Neural crest cell (in vitro differentiated cells): ENCODE measurements at regions not wholly inside any gene's neighbourhood (a gene's known extent, or its start where the extent isn't known, plus 50 kb on each side); places are given as distances from the start of the nearest gene placed in this dataset.

ENCODE experiments used
- DNase-seq: peaks from one replicate; pipeline ENCODE4 v3.0.0; 2021; ENCODE audit warnings: low read depth, mixed read lengths, low spot score
- H3K27ac Mint-ChIP-seq: one replicate; pipeline ENCODE4 v1.8.0; 2021; ENCODE audit warnings: mild to moderate bottlenecking, mixed read lengths; ENCODE audit not compliant: unreplicated experiment
- H3K27me3 Mint-ChIP-seq: 2 replicates; pipeline ENCODE4 v1.8.0; 2021; ENCODE audit warnings: low read depth, mild to moderate bottlenecking, mixed read lengths
- H3K36me3 Mint-ChIP-seq: 2 replicates; pipeline ENCODE4 v1.8.0; 2021; ENCODE audit warnings: low read depth, mild to moderate bottlenecking, mixed read lengths
- H3K4me1 Mint-ChIP-seq: 2 replicates; pipeline ENCODE4 v1.8.0; 2021; ENCODE audit warnings: mixed read lengths
- H3K4me3 Mint-ChIP-seq: one replicate; pipeline ENCODE4 v1.8.0; 2021; ENCODE audit warnings: mild to moderate bottlenecking, mixed read lengths
- H3K9me3 Mint-ChIP-seq: 2 replicates; pipeline ENCODE4 v1.8.0; 2021; ENCODE audit warnings: mixed read lengths
- CTCF ChIP-seq: fragments of 200-600 bp; sonication (generic); conservative IDR thresholded peaks from 2 replicates; pipeline ENCODE4 v1.5.0; 2021; ENCODE audit warnings: antibody characterized with exemption, mild to moderate bottlenecking

GRCh38 chr13:34868733-34869132 lies 73.3 kb upstream of the NBEA start:
- no peaks in the 10 kb centered on the region for H3K36me3 Mint-ChIP-seq
- no peak for TF ChIP-seq CTCF
- H3K27me3 Mint-ChIP-seq = no peaks in the 10 kb centered on the region
- no peak for DNase-seq
- no peak overlapping the region for H3K4me3 Mint-ChIP-seq
- peaks cover 24% of the 10 kb centered on the region for H3K4me1 Mint-ChIP-seq
- H3K9me3 Mint-ChIP-seq = no peaks in the 10 kb centered on the region
- no peak overlapping the region for H3K27ac Mint-ChIP-seq

- no peak for DNase-seq
- no peaks in the 10 kb centered on the region for H3K36me3 Mint-ChIP-seq
- H3K27me3 Mint-ChIP-seq = no peaks in the 10 kb centered on the region
- no peak overlapping the region for H3K4me3 Mint-ChIP-seq
- H3K9me3 Mint-ChIP-seq = no peaks in the 10 kb centered on the region
- no peak overlapping the region for H3K27ac Mint-ChIP-seq
- peaks cover 24% of the 10 kb centered on the region for H3K4me1 Mint-ChIP-seq
- TF ChIP-seq CTCF = no peak
Measured at GRCh38 chr13:34869696-34870095, 72.4 kb upstream of the NBEA start.

- DNase-seq = no peak
- Mint-ChIP-seq H3K27ac (no peak overlapping the region), H3K4me1 (peaks cover 4% of the 10 kb centered on the region), H3K9me3 (no peaks in the 10 kb centered on the region), H3K4me3 (no peak overlapping the region), H3K27me3 (no peaks in the 10 kb centered on the region), H3K36me3 (no peaks in the 10 kb centered on the region)
- no peak for TF ChIP-seq CTCF
Measured at GRCh38 chr13:34878329-34878728, 63.7 kb upstream of the NBEA start.

GRCh38 chr13:34879851-34880250 lies 62.2 kb upstream of the NBEA start:
- Mint-ChIP-seq H3K27ac (no peak overlapping the region), H3K9me3 (no peaks in the 10 kb centered on the region), H3K4me3 (no peak overlapping the region), H3K4me1 (peaks cover 4% of the 10 kb centered on the region), H3K36me3 (no peaks in the 10 kb centered on the region), H3K27me3 (no peaks in the 10 kb centered on the region)
- no peak for DNase-seq
- TF ChIP-seq CTCF = no peak

- Mint-ChIP-seq H3K36me3 (no peaks in the 10 kb centered on the region), H3K4me1 (peaks cover 4% of the 10 kb centered on the region), H3K27ac (no peak overlapping the region), H3K27me3 (no peaks in the 10 kb centered on the region), H3K9me3 (no peaks in the 10 kb centered on the region), H3K4me3 (no peak overlapping the region)
- no peak for TF ChIP-seq CTCF
- no peak for DNase-seq
Measured at GRCh38 chr13:34881494-34881893, 60.6 kb upstream of the NBEA start.

- no peak overlapping the region for H3K27ac Mint-ChIP-seq
- no peaks in the 10 kb centered on the region for H3K36me3 Mint-ChIP-seq
- no peak overlapping the region for H3K4me3 Mint-ChIP-seq
- H3K9me3 Mint-ChIP-seq = no peaks in the 10 kb centered on the region
- H3K27me3 Mint-ChIP-seq = no peaks in the 10 kb centered on the region
- no peak for DNase-seq
- TF ChIP-seq CTCF = no peak
- H3K4me1 Mint-ChIP-seq = peaks cover 4% of the 10 kb centered on the region
Measured at GRCh38 chr13:34883396-34883795, 58.7 kb upstream of the NBEA start.
